ENCODE measurements at regions not wholly inside any gene's neighbourhood (a gene's known extent, or its start where the extent isn't known, plus 50 kb on each side); places are given as distances from the start of the nearest gene placed in this dataset.
A peak's percentile ranks its signal among the peaks of the same experiment; 100 is the strongest.
"Not testable (repeated sequence)": the region's sequence is repeated elsewhere in the genome, so short reads cannot be mapped to it uniquely, and the experiment has no call there.

DNA sequence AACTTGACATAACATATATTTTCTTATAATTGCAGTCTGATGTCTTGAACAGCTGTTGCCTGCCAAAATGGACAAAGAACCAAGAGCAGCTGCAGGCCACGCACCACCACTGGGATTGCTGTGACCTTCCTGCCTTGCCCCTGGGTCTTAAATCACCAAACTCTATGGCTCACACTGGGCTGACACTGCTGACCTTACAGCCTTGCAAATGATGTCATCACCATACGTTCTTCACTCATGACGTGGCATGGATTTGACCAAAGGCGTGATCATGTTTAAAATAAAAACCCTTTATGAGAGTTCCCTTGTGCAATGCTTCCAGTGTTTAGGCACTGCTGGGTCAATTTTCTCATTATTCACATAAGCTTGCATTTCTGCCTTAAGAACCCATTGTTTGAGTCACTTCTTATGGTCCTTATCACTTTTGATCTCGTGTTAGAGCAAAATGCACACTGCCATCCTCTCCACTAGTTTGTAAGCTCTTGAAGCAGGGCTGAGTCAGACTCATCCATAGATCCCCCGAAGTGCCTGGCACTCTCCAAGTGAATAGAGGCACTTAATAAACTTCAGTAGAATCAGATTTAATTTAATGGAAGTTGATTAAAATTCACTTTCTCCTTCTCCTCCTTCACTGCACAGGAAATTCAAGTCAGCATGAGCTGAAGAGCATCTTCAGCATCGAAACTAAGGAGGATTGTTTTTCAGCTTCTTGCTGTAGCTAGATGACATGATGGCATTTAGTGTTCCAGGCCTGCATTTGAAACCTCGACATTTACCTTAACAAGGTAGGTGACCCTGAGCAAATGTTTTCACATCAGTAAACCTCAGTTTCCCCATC lies 132.4 kb upstream of the PZP start:
- Histone ChIP-seq H3K27me3 (ENCODE audit: insufficient read depth, poor library complexity, severe bottlenecking) (no peaks in the 10 kb centered on the region), H3K27ac (ENCODE audit: poor library complexity, severe bottlenecking) (no peak overlapping the region), H3K4me3 (ENCODE audit: severe bottlenecking) (no peak overlapping the region), H3K4me1 (ENCODE audit: insufficient read depth, poor library complexity, severe bottlenecking) (no peaks in the 10 kb centered on the region), H3K9me3 (ENCODE audit: severe bottlenecking) (no peaks in the 10 kb centered on the region), H3K36me3 (ENCODE audit: low read depth) (no peaks in the 10 kb centered on the region)
- ATAC-seq (ENCODE audit: low read depth) (peak; percentile 50), DNase-seq (ENCODE audit: low spot score) (no peak)
- TF ChIP-seq, protein P1, sequence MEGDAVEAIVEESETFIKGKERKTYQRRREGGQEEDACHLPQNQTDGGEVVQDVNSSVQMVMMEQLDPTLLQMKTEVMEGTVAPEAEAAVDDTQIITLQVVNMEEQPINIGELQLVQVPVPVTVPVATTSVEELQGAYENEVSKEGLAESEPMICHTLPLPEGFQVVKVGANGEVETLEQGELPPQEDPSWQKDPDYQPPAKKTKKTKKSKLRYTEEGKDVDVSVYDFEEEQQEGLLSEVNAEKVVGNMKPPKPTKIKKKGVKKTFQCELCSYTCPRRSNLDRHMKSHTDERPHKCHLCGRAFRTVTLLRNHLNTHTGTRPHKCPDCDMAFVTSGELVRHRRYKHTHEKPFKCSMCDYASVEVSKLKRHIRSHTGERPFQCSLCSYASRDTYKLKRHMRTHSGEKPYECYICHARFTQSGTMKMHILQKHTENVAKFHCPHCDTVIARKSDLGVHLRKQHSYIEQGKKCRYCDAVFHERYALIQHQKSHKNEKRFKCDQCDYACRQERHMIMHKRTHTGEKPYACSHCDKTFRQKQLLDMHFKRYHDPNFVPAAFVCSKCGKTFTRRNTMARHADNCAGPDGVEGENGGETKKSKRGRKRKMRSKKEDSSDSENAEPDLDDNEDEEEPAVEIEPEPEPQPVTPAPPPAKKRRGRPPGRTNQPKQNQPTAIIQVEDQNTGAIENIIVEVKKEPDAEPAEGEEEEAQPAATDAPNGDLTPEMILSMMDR (IDR thresholded peaks at IDR 0.05; ENCODE audit: poor library complexity, severe bottlenecking) = no peak

DNA sequence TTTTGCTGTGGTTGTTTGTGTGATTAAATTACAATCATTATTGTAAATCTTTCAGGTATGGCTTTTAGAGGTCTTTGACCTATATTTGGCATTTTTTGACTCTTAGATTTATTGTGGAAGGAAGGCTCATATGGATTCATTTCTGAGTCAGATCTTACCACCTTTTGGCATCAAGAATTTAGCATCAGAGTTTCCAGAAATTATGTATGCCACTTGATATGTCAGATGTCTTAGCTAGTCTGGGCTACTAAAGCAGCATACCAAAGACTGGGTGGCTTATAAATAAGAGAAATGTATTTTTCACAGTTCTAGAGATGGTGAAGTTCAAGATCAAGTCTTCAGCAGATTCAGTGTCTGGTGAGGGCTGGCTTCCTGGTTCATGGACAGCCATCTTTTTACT lies 129.5 kb upstream of the PZP start:
- Histone ChIP-seq H3K9me3 (ENCODE audit: severe bottlenecking) (no peaks in the 10 kb centered on the region), H3K4me3 (ENCODE audit: severe bottlenecking) (no peak overlapping the region), H3K27ac (ENCODE audit: poor library complexity, severe bottlenecking) (no peak overlapping the region), H3K4me1 (ENCODE audit: insufficient read depth, poor library complexity, severe bottlenecking) (no peaks in the 10 kb centered on the region), H3K36me3 (ENCODE audit: low read depth) (no peaks in the 10 kb centered on the region), H3K27me3 (ENCODE audit: insufficient read depth, poor library complexity, severe bottlenecking) (no peaks in the 10 kb centered on the region)
- no peak for DNase-seq (ENCODE audit: low spot score)
- ATAC-seq (ENCODE audit: low read depth) = no peak
- TF ChIP-seq, protein P1 (IDR thresholded peaks at IDR 0.05; ENCODE audit: poor library complexity, severe bottlenecking) = no peak

DNA sequence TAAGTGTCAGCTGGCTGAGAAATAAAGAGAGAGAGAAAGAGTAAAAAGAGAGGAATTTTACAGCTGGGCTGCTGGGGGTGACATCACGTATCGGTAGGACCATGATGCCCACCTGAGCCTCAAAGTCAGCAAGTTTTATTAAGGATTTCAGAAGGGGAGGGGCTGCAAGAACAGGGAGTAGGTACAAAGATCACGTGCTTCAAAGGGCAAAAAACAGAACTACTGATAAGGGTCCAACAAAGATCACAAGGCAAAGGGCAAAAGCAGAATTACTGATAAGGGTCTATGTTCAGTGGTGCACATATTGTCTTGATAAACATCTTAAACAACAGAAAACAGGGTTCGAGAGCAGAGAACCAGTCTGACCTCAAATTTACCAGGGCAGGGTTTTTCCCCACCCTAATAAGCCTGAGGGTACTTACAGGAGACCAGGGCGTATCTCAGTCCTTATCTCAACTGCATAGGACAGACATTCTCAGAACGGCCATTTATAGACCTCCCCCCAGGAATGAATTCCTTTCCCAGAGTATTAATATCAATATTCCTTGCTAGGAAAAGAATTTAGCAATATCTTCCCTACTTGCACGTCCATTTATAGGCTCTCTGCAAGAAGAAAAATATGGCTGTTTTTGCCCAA lies 128.3 kb upstream of the PZP start:
- not testable (repeated sequence) for H3K27me3 ChIP-seq (ENCODE audit: insufficient read depth, poor library complexity, severe bottlenecking); H3K27ac ChIP-seq (ENCODE audit: poor library complexity, severe bottlenecking); H3K4me3 ChIP-seq (ENCODE audit: severe bottlenecking); ATAC-seq (ENCODE audit: low read depth); H3K9me3 ChIP-seq (ENCODE audit: severe bottlenecking); H3K4me1 ChIP-seq (ENCODE audit: insufficient read depth, poor library complexity, severe bottlenecking); H3K36me3 ChIP-seq (ENCODE audit: low read depth); DNase-seq (ENCODE audit: low spot score)

DNA sequence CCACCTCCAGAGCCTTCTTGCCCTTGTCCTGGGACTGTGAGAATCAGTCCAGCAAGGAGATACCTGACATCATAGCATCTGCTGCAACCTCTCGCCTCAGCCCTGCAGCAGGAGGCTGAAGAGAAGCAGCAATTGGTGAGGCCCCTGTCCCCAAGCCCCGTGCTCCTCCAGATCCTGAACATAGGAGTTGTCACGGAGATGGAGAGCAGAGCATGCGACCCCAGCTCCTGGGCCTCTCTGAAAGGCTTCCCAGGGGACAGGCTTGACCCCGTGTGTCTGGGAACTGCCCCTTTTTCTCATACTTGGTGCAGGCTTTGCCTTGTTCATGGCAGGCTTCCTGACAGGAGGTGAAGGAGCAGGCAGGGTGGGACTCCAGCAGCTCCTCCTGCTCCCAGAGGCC lies 127.7 kb upstream of the PZP start:
- H3K36me3 ChIP-seq (ENCODE audit: low read depth) = no peaks in the 10 kb centered on the region
- H3K27me3 ChIP-seq (ENCODE audit: insufficient read depth, poor library complexity, severe bottlenecking) = no peaks in the 10 kb centered on the region
- no peak overlapping the region for H3K4me3 ChIP-seq (ENCODE audit: severe bottlenecking)
- H3K4me1 ChIP-seq (ENCODE audit: insufficient read depth, poor library complexity, severe bottlenecking) = no peaks in the 10 kb centered on the region
- DNase-seq (ENCODE audit: low spot score) (no peak), ATAC-seq (ENCODE audit: low read depth) (no peak)
- H3K27ac ChIP-seq (ENCODE audit: poor library complexity, severe bottlenecking) = no peak overlapping the region
- no peaks in the 10 kb centered on the region for H3K9me3 ChIP-seq (ENCODE audit: severe bottlenecking)
- TF ChIP-seq, protein P1 (IDR thresholded peaks at IDR 0.05; ENCODE audit: poor library complexity, severe bottlenecking) = no peak

DNA sequence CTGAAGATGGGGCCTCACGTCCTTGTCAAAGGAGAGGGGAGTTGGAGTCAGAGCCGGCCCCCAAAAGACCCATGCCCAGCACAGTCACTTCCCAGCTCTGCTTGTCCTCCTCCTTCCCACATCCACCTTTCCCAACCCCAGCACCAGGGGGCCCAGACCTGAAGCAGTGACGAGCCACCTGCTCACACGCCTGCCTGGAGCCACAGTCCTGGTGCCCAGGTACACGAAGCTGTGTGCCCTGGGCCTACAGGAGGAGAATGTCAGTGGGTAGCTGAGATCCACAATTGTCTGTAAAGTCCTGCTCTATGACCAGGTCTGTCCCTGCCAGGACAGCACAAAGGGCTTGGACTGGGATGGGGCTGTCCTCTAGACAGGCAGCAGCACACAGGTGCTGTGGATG lies 126.8 kb upstream of the PZP start:
- Histone ChIP-seq H3K27me3 (ENCODE audit: insufficient read depth, poor library complexity, severe bottlenecking) (no peaks in the 10 kb centered on the region), H3K4me1 (ENCODE audit: insufficient read depth, poor library complexity, severe bottlenecking) (no peaks in the 10 kb centered on the region), H3K36me3 (ENCODE audit: low read depth) (no peaks in the 10 kb centered on the region), H3K27ac (ENCODE audit: poor library complexity, severe bottlenecking) (no peak overlapping the region), H3K9me3 (ENCODE audit: severe bottlenecking) (no peaks in the 10 kb centered on the region), H3K4me3 (ENCODE audit: severe bottlenecking) (no peak overlapping the region)
- TF ChIP-seq, protein P1 (IDR thresholded peaks at IDR 0.05; ENCODE audit: poor library complexity, severe bottlenecking) = no peak
- ATAC-seq (ENCODE audit: low read depth) (no peak), DNase-seq (ENCODE audit: low spot score) (no peak)
